ENCODE measurements at regions not wholly inside any gene's neighbourhood (a gene's known extent, or its start where the extent isn't known, plus 50 kb on each side); places are given as distances from the start of the nearest gene placed in this dataset.

DNA sequence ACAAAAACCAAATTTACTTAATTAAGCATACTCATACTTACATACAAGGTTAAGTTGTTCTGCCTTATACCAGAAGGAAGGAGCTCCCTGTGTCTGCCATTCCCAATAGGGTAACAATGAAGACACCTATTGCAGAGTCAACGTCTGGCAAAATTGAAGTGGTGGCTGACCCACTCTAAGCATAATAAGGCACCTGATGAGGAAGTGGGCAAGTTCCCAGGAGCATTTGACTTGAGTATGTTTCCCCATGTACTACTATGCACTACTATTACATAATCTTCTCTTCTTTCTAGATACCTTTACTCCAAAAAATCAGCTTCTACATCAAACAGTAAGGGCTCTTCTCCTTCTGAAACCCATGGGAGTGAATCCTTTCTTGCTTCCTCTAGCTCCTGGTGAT is 591.5 kb downstream of the PPARGC1A start:
- 67 to 71% methylated on average over 1 of the region's 1 CpG for WGBS, 2 donors
- H3K27ac ChIP-seq, result no peak overlapping the region
- H3K4me1 ChIP-seq, result no peaks in the 10 kb centered on the region
- no peak for DNase-seq
- no peak overlapping the region for H3K4me3 ChIP-seq
- intact Hi-C loops (cut with DNase I), result no loop called here
- TF ChIP-seq, protein P1, sequence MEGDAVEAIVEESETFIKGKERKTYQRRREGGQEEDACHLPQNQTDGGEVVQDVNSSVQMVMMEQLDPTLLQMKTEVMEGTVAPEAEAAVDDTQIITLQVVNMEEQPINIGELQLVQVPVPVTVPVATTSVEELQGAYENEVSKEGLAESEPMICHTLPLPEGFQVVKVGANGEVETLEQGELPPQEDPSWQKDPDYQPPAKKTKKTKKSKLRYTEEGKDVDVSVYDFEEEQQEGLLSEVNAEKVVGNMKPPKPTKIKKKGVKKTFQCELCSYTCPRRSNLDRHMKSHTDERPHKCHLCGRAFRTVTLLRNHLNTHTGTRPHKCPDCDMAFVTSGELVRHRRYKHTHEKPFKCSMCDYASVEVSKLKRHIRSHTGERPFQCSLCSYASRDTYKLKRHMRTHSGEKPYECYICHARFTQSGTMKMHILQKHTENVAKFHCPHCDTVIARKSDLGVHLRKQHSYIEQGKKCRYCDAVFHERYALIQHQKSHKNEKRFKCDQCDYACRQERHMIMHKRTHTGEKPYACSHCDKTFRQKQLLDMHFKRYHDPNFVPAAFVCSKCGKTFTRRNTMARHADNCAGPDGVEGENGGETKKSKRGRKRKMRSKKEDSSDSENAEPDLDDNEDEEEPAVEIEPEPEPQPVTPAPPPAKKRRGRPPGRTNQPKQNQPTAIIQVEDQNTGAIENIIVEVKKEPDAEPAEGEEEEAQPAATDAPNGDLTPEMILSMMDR (IDR thresholded peaks at IDR 0.05), result no peak
- no peak for TF ChIP-seq POLR2A (IDR thresholded peaks at IDR 0.05)
- H3K27me3 ChIP-seq, result no peaks in the 10 kb centered on the region
- no peaks in the 10 kb centered on the region for H3K36me3 ChIP-seq
- no peaks in the 10 kb centered on the region for H3K9me3 ChIP-seq

DNA sequence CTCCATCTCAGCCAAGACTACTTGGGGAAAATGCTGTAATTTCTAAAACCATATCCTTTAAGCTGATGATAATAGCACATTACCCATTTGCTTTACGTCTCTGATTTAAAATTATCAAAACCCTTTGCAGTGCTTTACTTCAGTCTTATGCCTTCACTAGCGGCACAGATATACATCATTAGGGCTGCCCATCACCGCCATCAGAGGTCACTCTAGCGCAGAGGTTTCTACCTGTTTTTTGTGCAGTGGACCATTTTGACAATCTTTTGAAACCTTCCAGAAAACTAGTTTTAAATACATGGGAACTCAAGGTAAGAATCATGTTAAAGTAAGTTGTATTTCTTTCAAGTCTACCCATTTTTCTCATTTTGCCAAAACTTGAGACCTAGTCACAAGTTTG is 592.5 kb downstream of the PPARGC1A start:
- Histone ChIP-seq H3K9me3 (no peaks in the 10 kb centered on the region), H3K27ac (no peak overlapping the region), H3K4me3 (no peak overlapping the region), H3K4me1 (no peaks in the 10 kb centered on the region), H3K27me3 (no peaks in the 10 kb centered on the region), H3K36me3 (no peaks in the 10 kb centered on the region)
- WGBS, 2 donors, result 82 to 87% methylated on average over 4 of the region's 4 CpGs
- no peak for DNase-seq
- intact Hi-C loops (cut with DNase I), result no loop called here
- TF ChIP-seq POLR2A (IDR thresholded peaks at IDR 0.05), result no peak
- TF ChIP-seq, protein P1 (IDR thresholded peaks at IDR 0.05), result no peak

DNA sequence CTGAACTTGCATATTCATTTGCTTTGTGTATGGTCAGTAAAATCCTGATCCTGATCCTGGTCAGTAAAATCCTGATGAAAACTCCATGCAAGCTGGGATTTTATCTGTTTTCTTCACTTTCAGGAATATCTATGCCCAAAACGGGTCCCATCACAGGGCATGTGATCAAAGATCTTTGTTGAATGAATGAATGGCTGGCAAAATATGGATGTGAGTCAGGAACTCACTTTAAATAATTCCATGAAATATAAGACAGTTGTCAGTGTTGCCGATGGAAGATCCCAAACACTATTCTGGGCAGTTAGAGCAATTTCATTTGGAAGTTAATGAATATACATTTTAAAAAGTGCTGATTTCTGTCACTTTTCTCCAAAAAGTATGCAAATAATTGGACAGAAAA is 598.4 kb downstream of the GBA3 start:
- no peak for TF ChIP-seq POLR2A (IDR thresholded peaks at IDR 0.05)
- TF ChIP-seq, protein P1 (IDR thresholded peaks at IDR 0.05), result no peak
- Histone ChIP-seq H3K9me3 (no peaks in the 10 kb centered on the region), H3K4me1 (no peaks in the 10 kb centered on the region), H3K27me3 (no peaks in the 10 kb centered on the region), H3K4me3 (no peak overlapping the region), H3K27ac (no peak overlapping the region), H3K36me3 (no peaks in the 10 kb centered on the region)
- WGBS, 2 donors, result 56 to 67% methylated on average over 2 of the region's 2 CpGs
- intact Hi-C loops (cut with DNase I), result no loop called here
- DNase-seq, result no peak

DNA sequence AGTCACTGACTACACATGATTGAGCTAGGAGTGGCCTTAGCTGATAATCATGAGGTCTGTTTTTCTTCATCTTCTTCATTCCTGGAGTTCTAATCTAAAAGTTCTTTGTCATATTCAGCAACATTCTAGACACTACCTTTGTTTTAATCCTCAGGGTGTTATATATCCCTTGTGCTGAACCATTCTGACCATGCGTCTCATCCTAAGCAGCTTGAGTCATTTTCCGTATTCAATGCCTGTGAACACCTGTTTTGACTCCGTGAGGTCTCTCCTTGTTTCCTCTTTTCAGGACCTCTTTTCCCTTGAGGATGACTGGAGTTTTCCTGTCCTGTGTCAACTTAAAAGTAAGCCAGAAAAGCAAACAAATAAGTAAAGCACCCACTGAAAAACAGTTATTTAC is 597.9 kb downstream of the GBA3 start:
- no peak for TF ChIP-seq POLR2A (IDR thresholded peaks at IDR 0.05)
- TF ChIP-seq, protein P1 (IDR thresholded peaks at IDR 0.05), result no peak
- Histone ChIP-seq H3K27ac (no peak overlapping the region), H3K9me3 (no peaks in the 10 kb centered on the region), H3K36me3 (no peaks in the 10 kb centered on the region), H3K4me1 (no peaks in the 10 kb centered on the region), H3K4me3 (no peak overlapping the region), H3K27me3 (no peaks in the 10 kb centered on the region)
- DNase-seq, result no peak
- 30 to 33% methylated on average over 3 of the region's 3 CpGs for WGBS, 2 donors
- intact Hi-C loops (cut with DNase I), result no loop called here

DNA sequence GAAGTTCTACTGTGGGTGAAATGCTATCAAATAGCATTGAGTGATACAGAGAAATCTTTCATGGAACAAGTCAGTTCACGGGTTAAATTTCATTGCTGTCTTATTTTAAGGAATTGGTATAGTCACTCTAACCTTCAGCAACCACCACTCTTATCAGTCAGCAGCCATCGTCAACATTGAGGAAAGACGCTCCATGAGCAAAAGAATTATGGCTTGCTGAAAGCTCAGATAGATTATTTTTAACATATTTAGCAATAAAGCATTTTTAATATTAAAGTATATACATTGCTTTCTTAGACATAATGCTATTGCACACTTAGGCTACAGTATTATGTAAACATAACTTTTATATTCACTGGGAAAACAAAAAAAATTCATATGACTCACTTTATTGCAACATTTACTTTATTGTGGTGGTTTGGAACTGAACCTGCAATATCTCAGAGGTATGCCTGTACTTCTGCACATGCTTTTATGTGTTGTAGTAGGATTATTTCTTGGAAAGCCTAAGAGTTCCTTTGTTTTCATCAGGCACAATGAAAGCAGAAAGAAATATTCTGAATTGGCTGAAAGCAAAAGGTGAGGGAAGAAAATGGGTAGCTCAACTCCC is 586.7 kb downstream of the GBA3 start:
- 31 to 40% methylated on average over 3 of the region's 3 CpGs for WGBS, 2 donors
- Histone ChIP-seq H3K4me3 (no peak overlapping the region), H3K9me3 (no peaks in the 10 kb centered on the region), H3K4me1 (peaks cover 0 to 12% (median 0%) of the 10 kb centered on the region in 3 donors), H3K27me3 (no peaks in the 10 kb centered on the region), H3K27ac (no peak overlapping the region), H3K36me3 (no peaks in the 10 kb centered on the region)
- intact Hi-C loops (cut with DNase I), result no loop called here
- no peak for TF ChIP-seq POLR2A (IDR thresholded peaks at IDR 0.05)
- TF ChIP-seq, protein P1 (IDR thresholded peaks at IDR 0.05), result no peak
- no peak for DNase-seq
